Coronary artery (tissue), 2 donors: ENCODE measurements at regions not wholly inside any gene's neighbourhood (a gene's known extent, or its start where the extent isn't known, plus 50 kb on each side); places are given as distances from the start of the nearest gene placed in this dataset.
A peak's percentile ranks its signal among the peaks of the same experiment; 100 is the strongest.

ENCODE experiments used
- DNase-seq: peaks from one replicate; pipeline ENCODE4 v3.0.0-alpha.2; 2017; ENCODE audit warnings: low spot score
- H3K27ac ChIP-seq, 2 donors: fragments of 200-600 bp; sonication (generic); one replicate each; pipeline ENCODE4 v1.5.1; 2016 to 2019
- H3K4me3 ChIP-seq: fragments of 200-600 bp; sonication (generic); 2 replicates; pipeline ENCODE4 v1.5.1; 2016; ENCODE audit warnings: mild to moderate bottlenecking, moderate library complexity
- TF ChIP-seq, protein P1 (sequence below): fragments of 200-600 bp; sonication (generic); IDR thresholded peaks from one replicate; pipeline ENCODE4 v1.5.1; 2019; ENCODE audit warnings: antibody characterized with exemption

DNA sequence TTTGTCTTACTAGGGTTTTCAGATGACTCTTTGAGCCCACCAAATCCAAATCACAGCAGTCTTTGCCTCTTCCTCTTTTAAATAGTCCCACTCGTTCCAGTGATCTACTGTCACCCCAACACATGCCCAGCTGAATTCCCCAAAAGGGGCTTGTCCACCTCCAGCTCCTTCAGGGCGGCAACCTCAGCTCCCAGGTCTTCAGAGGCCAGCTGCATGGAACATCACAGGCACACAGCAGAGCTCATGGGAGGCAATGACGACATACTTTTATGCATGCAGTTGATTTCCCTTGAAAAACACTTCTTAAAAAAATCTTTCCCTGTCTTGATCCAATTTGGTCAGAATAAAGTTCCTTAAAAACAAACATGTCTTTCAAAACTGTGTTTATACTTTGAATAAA, 244.3 kb upstream of the NR2F2 start:
- no peak overlapping the region for H3K27ac ChIP-seq
- TF ChIP-seq, protein P1, sequence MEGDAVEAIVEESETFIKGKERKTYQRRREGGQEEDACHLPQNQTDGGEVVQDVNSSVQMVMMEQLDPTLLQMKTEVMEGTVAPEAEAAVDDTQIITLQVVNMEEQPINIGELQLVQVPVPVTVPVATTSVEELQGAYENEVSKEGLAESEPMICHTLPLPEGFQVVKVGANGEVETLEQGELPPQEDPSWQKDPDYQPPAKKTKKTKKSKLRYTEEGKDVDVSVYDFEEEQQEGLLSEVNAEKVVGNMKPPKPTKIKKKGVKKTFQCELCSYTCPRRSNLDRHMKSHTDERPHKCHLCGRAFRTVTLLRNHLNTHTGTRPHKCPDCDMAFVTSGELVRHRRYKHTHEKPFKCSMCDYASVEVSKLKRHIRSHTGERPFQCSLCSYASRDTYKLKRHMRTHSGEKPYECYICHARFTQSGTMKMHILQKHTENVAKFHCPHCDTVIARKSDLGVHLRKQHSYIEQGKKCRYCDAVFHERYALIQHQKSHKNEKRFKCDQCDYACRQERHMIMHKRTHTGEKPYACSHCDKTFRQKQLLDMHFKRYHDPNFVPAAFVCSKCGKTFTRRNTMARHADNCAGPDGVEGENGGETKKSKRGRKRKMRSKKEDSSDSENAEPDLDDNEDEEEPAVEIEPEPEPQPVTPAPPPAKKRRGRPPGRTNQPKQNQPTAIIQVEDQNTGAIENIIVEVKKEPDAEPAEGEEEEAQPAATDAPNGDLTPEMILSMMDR: no peak

DNA sequence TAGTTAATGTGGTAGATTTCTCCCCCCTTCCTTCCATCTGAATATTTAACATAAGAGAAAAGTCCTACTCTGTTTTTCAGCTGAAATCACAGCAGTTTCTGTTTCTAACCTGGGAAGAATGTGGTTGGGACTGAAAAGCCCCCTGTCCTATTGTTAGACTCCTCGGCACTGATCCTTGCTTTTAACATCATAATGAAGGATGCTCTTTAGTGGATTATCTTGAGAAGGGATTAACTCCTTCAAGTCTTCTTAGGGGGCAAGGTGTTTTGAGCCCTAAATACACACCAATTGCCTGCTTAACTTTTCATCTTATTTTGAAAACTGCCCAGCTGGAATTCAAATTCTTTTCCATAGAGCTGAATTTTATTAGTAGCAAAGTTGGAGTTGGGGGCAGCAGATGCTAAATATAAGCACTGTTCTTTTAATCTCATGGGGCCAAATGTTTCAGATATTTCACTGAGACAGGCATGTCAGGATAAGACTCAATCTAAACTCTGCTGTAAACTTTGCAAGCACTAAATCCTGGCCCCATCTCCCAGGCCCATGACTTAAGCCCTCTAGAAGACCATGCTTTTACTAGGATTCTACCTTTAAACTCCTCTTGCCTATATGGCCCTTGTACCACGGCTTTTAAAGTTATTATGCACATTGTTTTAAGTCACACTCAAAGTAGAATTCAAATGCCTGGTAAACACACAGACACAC, 243.2 kb upstream of the NR2F2 start:
- DNase-seq: no peak
- Histone ChIP-seq H3K27ac (peak overlapping the region in 1 of 2 donors; percentile 0), H3K4me3 (no peak overlapping the region)
- TF ChIP-seq, protein P1: no peak

More for the DNA sequence above, 244.3 kb upstream of the NR2F2 start:
- no peak overlapping the region for H3K4me3 ChIP-seq
- no peak for DNase-seq

DNA sequence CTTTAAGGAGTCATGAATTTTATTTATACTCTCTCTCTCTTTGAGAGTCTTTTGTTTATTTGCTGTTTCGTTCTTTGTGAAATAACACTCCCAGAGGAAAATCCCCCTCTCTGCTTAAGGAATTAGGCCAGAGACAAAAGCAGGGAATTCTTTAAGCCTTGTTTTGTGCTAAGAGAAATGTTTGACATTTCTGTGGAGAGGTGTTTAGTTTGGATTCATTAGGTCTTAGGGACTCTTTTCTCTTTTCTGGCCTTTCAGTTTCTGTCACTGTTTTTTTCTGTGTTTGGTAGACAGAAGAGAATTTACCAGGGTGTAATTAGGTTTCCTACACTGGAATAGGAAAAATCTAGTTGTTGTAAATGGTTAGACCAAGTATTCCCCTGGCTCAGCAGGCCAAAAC, 241.8 kb upstream of the NR2F2 start:
- no peak for DNase-seq
- H3K27ac ChIP-seq: no peak overlapping the region
- TF ChIP-seq, protein P1: no peak
- no peak overlapping the region for H3K4me3 ChIP-seq

DNA sequence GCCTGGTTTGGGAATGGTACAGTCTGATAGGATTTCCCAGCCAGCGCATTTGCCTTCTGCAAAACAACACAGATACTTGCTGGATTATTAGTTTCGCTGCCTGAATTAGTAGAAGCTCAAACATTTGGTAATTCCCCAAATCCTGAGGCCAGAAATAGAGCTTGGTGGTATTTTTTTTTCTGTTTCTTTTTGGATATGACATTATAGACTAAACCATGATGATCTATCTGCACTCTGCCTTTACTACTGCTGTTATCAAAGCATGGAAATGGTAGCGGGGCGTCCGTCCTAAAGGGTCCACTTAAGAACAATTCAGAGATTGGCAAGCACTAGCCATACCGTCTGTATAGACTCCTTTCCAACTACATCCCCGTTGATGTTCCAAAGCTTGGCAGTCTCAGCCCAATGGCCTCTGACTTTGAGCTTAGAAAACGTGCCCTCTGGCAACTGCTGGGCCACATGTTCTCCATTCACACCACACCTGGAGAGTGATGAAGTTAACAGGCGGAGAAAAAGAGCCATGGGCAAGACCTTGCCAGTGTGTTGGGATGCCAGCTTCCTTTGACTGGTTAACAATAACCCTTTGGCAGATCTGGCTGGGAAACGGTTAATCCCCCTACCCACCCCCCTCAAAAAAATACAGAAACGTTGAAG, 241.0 kb upstream of the NR2F2 start:
- DNase-seq: no peak
- H3K27ac ChIP-seq: no peak overlapping the region
- TF ChIP-seq, protein P1: no peak
- H3K4me3 ChIP-seq: no peak overlapping the region

DNA sequence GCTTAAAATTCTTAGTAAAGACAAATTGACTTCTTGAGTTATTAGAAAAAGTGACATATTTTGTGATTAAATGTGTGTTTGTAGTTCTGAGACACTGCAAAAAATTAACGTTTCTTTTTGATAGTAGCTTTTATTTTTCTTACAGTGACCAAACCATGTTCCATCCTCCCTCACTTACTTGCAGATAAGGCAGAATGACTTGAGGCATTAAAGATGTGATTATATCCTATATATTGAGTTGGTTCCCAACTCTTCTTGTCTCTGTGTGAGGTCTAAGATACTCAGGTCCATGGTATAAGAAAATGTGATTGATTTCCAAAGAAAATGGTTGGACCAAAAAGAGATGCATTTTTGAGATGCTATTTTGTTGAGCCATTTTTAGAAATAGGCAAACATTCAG, 238.3 kb upstream of the NR2F2 start:
- H3K27ac ChIP-seq: no peak overlapping the region
- TF ChIP-seq, protein P1: no peak
- H3K4me3 ChIP-seq: no peak overlapping the region
- no peak for DNase-seq

DNA sequence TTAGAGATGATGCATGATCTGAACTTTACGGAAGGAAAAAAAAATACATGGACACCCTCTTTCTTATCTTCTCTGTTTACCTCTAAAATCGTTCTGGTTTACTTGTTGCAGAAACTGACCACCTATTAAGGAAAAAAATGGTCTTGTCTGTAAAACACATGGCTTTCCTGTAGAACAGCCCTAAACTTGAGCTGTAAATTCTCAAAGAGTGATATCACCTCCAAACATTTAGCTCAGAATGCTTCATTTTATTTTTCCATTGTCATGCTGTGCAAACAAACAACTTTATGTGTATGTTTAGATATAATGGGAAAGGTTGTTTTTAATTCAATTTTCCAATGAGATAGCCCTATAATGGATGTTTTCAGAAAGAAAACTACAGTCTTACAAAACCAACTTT, 237.4 kb upstream of the NR2F2 start:
- no peak for DNase-seq
- H3K27ac ChIP-seq: no peak overlapping the region
- TF ChIP-seq, protein P1: no peak
- H3K4me3 ChIP-seq: no peak overlapping the region

DNA sequence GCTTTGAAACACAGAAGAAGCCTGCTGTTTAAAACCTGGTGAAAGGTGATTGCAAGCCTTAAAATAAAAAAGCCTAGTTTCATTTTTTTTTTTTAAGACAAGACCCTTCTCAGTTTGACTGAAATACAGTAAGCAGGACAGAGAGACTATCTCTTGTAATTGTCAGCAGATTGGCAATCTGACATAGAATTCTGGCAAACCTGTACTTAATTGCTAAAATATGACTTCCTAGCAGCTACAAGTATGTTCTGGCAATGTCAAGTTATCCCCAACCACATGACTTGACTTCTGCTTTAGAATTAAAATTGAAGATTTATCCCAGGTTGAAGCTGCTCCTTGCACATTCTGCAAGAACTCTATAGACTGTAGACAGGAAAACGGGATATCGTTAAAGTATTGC, 232.8 kb upstream of the NR2F2 start:
- TF ChIP-seq, protein P1: no peak
- Histone ChIP-seq H3K4me3 (no peak overlapping the region), H3K27ac (no peak overlapping the region)
- no peak for DNase-seq
